OCI-LY3 (cell line): ENCODE measurements at regions not wholly inside any gene's neighbourhood (a gene's known extent, or its start where the extent isn't known, plus 50 kb on each side); places are given as distances from the start of the nearest gene placed in this dataset.

Source experiments
- CTCF ChIP-seq: fragments of 200-600, 300-600 bp; sonication (generic); IDR thresholded peaks from 2 replicates; pipeline ENCODE4 v1.5.1; 2014; ENCODE audit warnings: antibody characterized with exemption, low read length, low read depth
- EZH2phosphoT487 ChIP-seq: fragments of 200-600 bp; shearing (Covaris generic); IDR thresholded peaks from 2 replicates; pipeline ENCODE4 v1.6.1; 2018; ENCODE audit warnings: antibody characterized with exemption, mixed run types, low read depth

- no peak for TF ChIP-seq CTCF
- no peak for TF ChIP-seq EZH2phosphoT487
Observed at GRCh38 chr6:20025681-20026080, 186.6 kb downstream of the MBOAT1 start.
